Suprapubic skin (tissue), 4 donors: ENCODE measurements at regions not wholly inside any gene's neighbourhood (a gene's known extent, or its start where the extent isn't known, plus 50 kb on each side); places are given as distances from the start of the nearest gene placed in this dataset.

ENCODE experiments used
- DNase-seq, 2 donors: peaks; one replicate each; pipeline ENCODE4 v3.0.0-alpha.2; 2019; ENCODE audit warnings: low spot score in 2 of 2
- H3K27ac ChIP-seq: fragments of 200-600 bp; sonication (generic); one replicate; pipeline ENCODE4 v1.5.1; 2019
- H3K27me3 ChIP-seq: fragments of 200-600 bp; sonication (generic); one replicate; pipeline ENCODE4 v1.5.1; 2019
- H3K36me3 ChIP-seq: fragments of 200-600 bp; sonication (generic); one replicate; pipeline ENCODE4 v1.5.1; 2019
- H3K4me1 ChIP-seq: fragments of 200-600 bp; sonication (generic); one replicate; pipeline ENCODE4 v1.5.1; 2019
- H3K4me3 ChIP-seq: fragments of 200-600 bp; sonication (generic); one replicate; pipeline ENCODE4 v1.5.1; 2019; ENCODE audit warnings: mild to moderate bottlenecking
- H3K9me3 ChIP-seq: fragments of 200-600 bp; sonication (generic); one replicate; pipeline ENCODE4 v1.5.1; 2019
- CTCF ChIP-seq, 2 donors: fragments of 200-600 bp in 1 of 2; fragments of 450-650 bp in 1 of 2; sonication (generic) in 1 of 2; IDR thresholded peaks; one replicate each; pipeline ENCODE4 v1.5.1; 2016 to 2019; ENCODE audit warnings: antibody characterized with exemption in 2 of 2, mild to moderate bottlenecking in 1 of 2, moderate library complexity in 1 of 2
- EP300 ChIP-seq: sonication (generic); formaldehyde crosslinking; IDR thresholded peaks from one replicate; pipeline ENCODE4 v1.6.1; 2017; ENCODE audit warnings: antibody characterized with exemption
- POLR2A ChIP-seq, 2 donors: fragments of 450-650 bp; IDR thresholded peaks; one replicate each; pipeline ENCODE4 v1.6.1; 2017; ENCODE audit warnings: antibody characterized with exemption in 2 of 2, mild to moderate bottlenecking in 2 of 2, moderate library complexity in 2 of 2
- POLR2AphosphoS5 ChIP-seq, 3 donors: sonication (generic); formaldehyde crosslinking; IDR thresholded peaks; one replicate each; pipeline ENCODE4 v1.6.1; 2017; ENCODE audit warnings: antibody characterized with exemption in 3 of 3
- WGBS: methylation state at CpG from one replicate; pipeline ENCODE4 v1.1.5; 2018; 5-methylcytosine and 5-hydroxymethylcytosine counted together

- Histone ChIP-seq H3K4me1 (no peaks in the 10 kb centered on the region), H3K36me3 (no peaks in the 10 kb centered on the region), H3K27me3 (peaks cover 56% of the 10 kb centered on the region), H3K9me3 (no peaks in the 10 kb centered on the region), H3K4me3 (no peak overlapping the region), H3K27ac (no peak overlapping the region)
- DNase-seq: peak; percentile 55 to 70
- 86% methylated on average over 4 of the region's 19 CpGs for WGBS
- TF ChIP-seq EP300 (no peak), POLR2AphosphoS5 (IDR thresholded peaks at IDR 0.05) (no peak), CTCF (IDR thresholded peaks at IDR 0.05) (no peak), POLR2A (IDR thresholded peaks at IDR 0.05) (no peak)
These were observed 81.7 kb downstream of the YTHDF1 start for GRCh38 chr20:63134201-63134612.

- Histone ChIP-seq H3K27me3 (peaks cover 63% of the 10 kb centered on the region), H3K27ac (no peak overlapping the region), H3K4me1 (no peaks in the 10 kb centered on the region), H3K4me3 (no peak overlapping the region), H3K36me3 (no peaks in the 10 kb centered on the region), H3K9me3 (no peaks in the 10 kb centered on the region)
- DNase-seq: peak; percentile 37 to 53
- WGBS: 86% methylated on average over 4 of the region's 15 CpGs
- TF ChIP-seq POLR2AphosphoS5 (IDR thresholded peaks at IDR 0.05) (no peak), POLR2A (IDR thresholded peaks at IDR 0.05) (no peak), EP300 (no peak), CTCF (IDR thresholded peaks at IDR 0.05) (no peak)
These were observed 82.3 kb downstream of the YTHDF1 start for GRCh38 chr20:63133481-63134091.

GRCh38 chr20:63132715-63133471 is 83.0 kb downstream of the YTHDF1 start:
- TF ChIP-seq CTCF (IDR thresholded peaks at IDR 0.05) (no peak), EP300 (no peak), POLR2A (IDR thresholded peaks at IDR 0.05) (no peak), POLR2AphosphoS5 (IDR thresholded peaks at IDR 0.05) (no peak)
- peak; percentile 48 to 78 for DNase-seq
- Histone ChIP-seq H3K27me3 (peaks cover 66% of the 10 kb centered on the region), H3K4me1 (no peaks in the 10 kb centered on the region), H3K27ac (no peak overlapping the region), H3K9me3 (no peaks in the 10 kb centered on the region), H3K4me3 (no peak overlapping the region), H3K36me3 (no peaks in the 10 kb centered on the region)
- WGBS: 82% methylated on average over 8 of the region's 29 CpGs

- H3K4me3 ChIP-seq: no peak overlapping the region
- TF ChIP-seq POLR2AphosphoS5 (IDR thresholded peaks at IDR 0.05) (no peak), POLR2A (IDR thresholded peaks at IDR 0.05) (no peak), CTCF (IDR thresholded peaks at IDR 0.05) (no peak), EP300 (no peak)
- no peaks in the 10 kb centered on the region for H3K4me1 ChIP-seq
- no peaks in the 10 kb centered on the region for H3K9me3 ChIP-seq
- H3K27me3 ChIP-seq: peaks cover 63% of the 10 kb centered on the region
- no peaks in the 10 kb centered on the region for H3K36me3 ChIP-seq
- WGBS: 58% methylated on average over 2 of the region's 17 CpGs
- H3K27ac ChIP-seq: no peak overlapping the region
- DNase-seq: peak; percentile 38 to 76
These were observed 83.7 kb downstream of the YTHDF1 start for GRCh38 chr20:63132131-63132714.
